Skeletal muscle satellite cell (primary cell): ENCODE measurements at regions not wholly inside any gene's neighbourhood (a gene's known extent, or its start where the extent isn't known, plus 50 kb on each side); places are given as distances from the start of the nearest gene placed in this dataset.
A peak's percentile ranks its signal among the peaks of the same experiment; 100 is the strongest.
"Not testable (repeated sequence)": the region's sequence is repeated elsewhere in the genome, so short reads cannot be mapped to it uniquely, and the experiment has no call there.

Experiments
- H3K27me3 ChIP-seq: 2 replicates; pipeline ENCODE4 v1.7.0; 2013; ENCODE audit warnings: low read length; ENCODE audit not compliant: control insufficient read depth, insufficient read depth
- H3K36me3 ChIP-seq: 2 replicates; pipeline ENCODE4 v1.7.0; 2013; ENCODE audit warnings: mild to moderate bottlenecking, control low read depth, low read length; ENCODE audit not compliant: insufficient read depth
- H3K4me1 ChIP-seq: 2 replicates; pipeline ENCODE4 v1.7.0; 2013; ENCODE audit warnings: low read length; ENCODE audit not compliant: control insufficient read depth, insufficient read depth
- H3K4me2 ChIP-seq: 2 replicates; pipeline ENCODE4 v1.7.0; 2013; ENCODE audit warnings: mild to moderate bottlenecking, low read length
- H3K4me3 ChIP-seq: 2 replicates; pipeline ENCODE4 v1.7.0; 2013; ENCODE audit warnings: low read length
- H3K9ac ChIP-seq: 2 replicates; pipeline ENCODE4 v1.7.0; 2013; ENCODE audit warnings: mild to moderate bottlenecking, low read depth, low read length, moderate library complexity
- H3K9me3 ChIP-seq: replicated peaks from 2 replicates; pipeline ENCODE4 v1.7.0; 2013; ENCODE audit warnings: mild to moderate bottlenecking, control low read depth, low read length

DNA sequence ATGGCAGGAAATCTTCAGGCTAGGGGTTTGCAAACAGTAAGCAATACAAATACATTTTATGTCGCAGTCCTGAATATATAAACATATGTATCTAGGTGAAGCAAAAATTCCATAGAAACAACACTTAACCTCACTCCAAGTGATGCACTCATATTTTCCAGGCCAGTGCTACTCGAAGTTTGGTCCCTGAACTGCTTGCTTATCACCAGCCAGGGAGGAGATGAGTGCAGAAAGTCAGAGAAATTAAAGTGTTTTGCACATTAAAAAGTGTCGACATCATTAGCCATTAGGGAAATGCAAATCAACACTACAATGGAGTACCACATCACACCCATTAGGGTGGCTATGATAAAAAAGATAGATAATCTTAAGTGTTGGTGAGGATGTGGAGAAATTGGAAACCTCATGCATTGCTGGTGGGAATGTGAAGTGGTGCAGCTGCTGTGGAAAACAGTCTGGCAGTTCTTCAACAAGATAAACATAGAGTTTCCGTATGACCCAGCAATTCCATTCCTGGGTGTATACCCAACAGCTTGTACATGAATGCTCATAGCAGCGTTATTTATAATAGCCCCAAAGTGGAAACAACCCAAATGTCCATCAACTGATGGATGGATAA is 70.5 kb upstream of the CSF1 start:
- Histone ChIP-seq H3K9ac (no peak overlapping the region), H3K4me1 (peaks cover 18% of the 10 kb centered on the region), H3K36me3 (no peaks in the 10 kb centered on the region), H3K4me2 (no peak overlapping the region), H3K4me3 (no peak overlapping the region), H3K9me3 (no peaks in the 10 kb centered on the region), H3K27me3 (no peaks in the 10 kb centered on the region)

DNA sequence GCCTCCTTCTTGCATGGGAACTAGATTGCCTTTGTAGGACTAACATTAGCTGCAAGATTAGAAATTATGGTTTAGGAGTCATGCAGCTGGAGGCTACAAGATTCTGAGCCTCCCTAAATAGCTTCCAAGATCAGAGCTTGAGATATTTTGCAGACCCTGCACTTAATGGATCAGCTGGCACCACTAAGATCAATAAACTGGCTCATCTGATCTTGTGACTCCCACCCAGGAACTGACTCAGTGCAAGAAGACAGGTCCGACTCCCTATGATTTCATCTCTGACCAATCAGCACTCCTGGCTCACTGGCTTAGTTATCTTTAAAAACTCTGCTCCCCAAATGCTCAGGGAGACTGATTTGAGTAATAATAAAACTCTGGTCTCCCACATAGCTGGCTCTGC is 71.4 kb upstream of the CSF1 start:
- not testable (repeated sequence) for H3K4me3 ChIP-seq, H3K36me3 ChIP-seq, H3K9ac ChIP-seq, H3K9me3 ChIP-seq, H3K4me2 ChIP-seq, H3K27me3 ChIP-seq
- peaks cover 18% of the 10 kb centered on the region for H3K4me1 ChIP-seq

DNA sequence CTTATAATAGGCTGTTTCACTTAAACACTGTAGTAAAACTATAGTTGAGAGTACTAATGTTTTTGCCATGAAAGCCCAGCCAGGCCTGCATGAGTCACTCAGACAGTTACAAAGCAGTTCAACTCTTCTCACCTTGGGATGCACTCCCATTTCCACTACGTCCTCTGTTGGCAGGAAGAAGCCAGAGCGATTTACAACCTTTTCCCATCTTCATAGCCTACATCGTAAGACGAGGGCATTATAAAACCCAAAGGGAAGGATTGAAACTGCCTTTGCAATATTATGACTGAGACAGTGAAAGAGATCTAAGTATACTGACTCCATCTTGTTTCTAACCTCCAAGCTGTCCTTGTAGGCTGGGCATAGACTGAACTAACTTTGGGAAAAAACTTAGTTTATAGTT is 71.8 kb upstream of the CSF1 start:
- Histone ChIP-seq H3K4me1 (peaks cover 18% of the 10 kb centered on the region), H3K9me3 (no peaks in the 10 kb centered on the region), H3K4me2 (no peak overlapping the region), H3K4me3 (no peak overlapping the region), H3K36me3 (no peaks in the 10 kb centered on the region), H3K9ac (no peak overlapping the region), H3K27me3 (no peaks in the 10 kb centered on the region)

DNA sequence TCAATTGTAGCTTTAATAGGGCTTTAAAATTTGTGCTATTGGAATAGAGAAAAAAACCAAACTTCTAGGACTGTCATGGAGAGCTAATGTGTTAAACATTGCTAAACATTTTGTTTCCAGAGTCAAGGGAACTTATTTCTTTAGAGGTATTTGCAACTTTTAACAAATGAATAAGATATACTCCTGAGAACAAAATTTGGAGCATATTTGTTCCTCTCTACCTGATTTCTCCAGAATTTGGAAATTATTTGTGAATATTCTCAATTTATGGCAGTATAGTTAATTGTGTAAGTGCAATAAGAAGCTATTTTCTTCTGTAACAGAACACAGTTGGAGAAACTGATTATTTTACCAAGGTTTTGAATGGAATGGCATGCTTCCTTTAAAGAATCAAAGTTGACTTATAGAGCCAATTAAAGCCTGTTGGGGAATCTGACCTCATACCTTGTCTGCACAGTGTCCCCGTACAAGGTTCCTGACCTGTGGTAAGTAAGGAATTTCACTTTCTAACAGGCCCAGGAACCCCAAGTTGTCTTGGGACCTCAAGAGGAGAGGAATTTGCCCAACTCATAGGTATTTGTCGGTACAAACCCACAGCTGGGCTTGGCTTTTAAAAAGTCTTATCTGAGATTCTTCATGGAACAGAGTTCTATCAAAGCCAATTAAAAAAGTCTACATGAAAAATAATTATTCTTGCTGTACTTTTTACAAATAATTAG is 72.6 kb upstream of the CSF1 start:
- Histone ChIP-seq H3K4me2 (no peak overlapping the region), H3K9ac (no peak overlapping the region), H3K4me1 (peaks cover 18% of the 10 kb centered on the region), H3K9me3 (no peaks in the 10 kb centered on the region), H3K4me3 (no peak overlapping the region), H3K36me3 (no peaks in the 10 kb centered on the region), H3K27me3 (no peaks in the 10 kb centered on the region)

DNA sequence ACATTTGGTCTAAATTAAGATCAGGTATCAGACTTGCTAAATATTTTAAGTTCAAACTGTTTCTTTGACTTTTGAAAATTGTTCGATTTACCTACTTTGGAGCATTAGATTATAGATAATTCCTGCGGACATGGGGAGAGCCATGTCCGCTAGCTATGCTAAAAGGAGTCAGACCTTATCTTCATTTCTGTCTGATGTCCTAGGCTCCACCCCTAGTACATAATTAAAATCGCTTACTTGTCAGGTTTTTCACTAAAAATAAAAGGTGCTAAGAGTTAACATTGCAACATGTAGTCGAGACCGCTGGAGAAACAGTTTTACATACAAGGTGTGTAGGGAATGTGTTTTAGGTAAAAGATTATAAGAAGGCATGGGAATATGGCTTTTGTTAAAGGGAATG is 71.9 kb upstream of the EPS8L3 start:
- not testable (repeated sequence) for H3K9me3 ChIP-seq, H3K9ac ChIP-seq, H3K36me3 ChIP-seq, H3K4me2 ChIP-seq, H3K27me3 ChIP-seq, H3K4me3 ChIP-seq
- peaks cover 18% of the 10 kb centered on the region for H3K4me1 ChIP-seq

DNA sequence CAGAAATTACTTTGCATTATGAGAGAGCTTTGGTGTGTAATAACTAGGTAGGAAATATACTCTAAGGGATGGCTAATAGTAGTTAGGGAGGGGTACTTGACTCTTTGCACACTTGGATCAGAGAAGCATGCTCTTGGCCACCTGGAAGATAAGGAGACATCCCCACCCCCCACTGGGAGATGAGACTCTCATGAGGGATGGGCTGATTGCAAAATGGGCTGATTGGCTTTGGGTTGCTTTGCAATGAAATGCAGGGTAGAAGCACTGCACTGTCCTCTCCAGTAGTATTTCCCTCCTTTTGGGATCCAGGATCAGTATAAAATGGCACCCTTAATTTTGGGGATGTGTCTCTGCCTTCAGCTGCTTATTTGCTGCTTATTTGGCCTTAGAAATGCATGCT is 71.2 kb upstream of the EPS8L3 start:
- H3K4me1 ChIP-seq, result peaks cover 18% of the 10 kb centered on the region

DNA sequence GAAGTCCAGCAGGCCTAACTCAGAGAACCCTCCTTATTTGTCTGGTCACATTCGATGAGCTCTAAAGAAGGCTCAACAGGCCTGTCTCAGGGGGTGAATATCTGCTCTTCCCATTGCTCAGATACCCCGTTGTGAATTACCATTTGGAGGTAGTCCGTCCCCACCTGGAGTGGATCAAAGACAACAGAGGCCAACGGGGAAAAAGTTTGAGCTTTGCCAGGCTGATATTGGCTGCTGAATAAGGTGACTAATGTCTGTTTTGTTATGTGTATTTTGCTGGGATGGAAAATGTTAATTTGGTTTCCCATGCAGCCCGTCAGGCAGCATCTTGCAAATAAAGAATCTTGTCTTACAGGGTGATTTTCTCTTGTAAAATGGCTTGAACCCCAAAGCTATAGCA is 69.2 kb upstream of the EPS8L3 start:
- Histone ChIP-seq H3K9ac (no peak overlapping the region), H3K4me3 (no peak overlapping the region), H3K36me3 (no peaks in the 10 kb centered on the region), H3K27me3 (no peaks in the 10 kb centered on the region), H3K4me1 (peaks cover 18% of the 10 kb centered on the region), H3K9me3 (no peaks in the 10 kb centered on the region), H3K4me2 (no peak overlapping the region)

More for the DNA sequence above, 71.2 kb upstream of the EPS8L3 start:
- Histone ChIP-seq H3K27me3 (no peaks in the 10 kb centered on the region), H3K9ac (no peak overlapping the region), H3K4me3 (no peak overlapping the region), H3K4me2 (no peak overlapping the region), H3K9me3 (no peaks in the 10 kb centered on the region), H3K36me3 (no peaks in the 10 kb centered on the region)

DNA sequence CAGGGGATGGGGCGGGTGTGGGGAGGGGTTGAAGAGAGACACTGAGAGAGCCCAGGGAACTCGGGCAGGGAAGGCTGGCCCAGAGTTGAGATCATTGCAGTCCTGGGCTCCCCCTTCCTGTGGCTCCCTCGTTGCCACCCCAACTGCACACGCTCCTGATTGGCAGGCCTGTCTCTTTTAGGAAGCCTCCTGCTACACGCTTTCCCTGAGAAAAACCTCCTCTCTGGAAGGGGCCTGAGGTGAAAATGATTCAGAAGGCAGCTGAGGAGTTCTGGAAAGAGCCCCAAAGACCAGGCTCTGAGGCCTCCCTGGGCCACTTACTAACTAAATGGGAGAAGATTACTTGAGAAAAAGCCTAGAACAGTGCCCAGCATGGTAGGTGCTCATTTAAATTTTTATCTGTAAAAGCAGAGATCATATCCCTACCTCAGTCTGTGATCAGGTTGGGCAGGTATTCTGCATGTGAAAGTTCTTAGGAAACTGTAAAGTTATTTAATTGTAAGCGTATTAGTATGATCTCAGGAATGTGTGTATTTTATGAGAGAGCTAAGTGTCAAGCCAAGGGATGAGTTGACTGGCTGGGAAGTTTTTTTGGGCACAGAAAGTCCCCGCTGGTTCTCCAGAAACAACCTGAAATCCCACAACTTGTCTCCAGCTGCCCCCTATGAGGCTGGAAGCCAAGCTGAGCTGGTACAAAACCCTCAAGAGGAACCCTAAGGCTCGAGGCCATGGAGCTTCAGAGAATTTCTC is 65.2 kb upstream of the EPS8L3 start:
- Histone ChIP-seq H3K9me3 (no peaks in the 10 kb centered on the region), H3K27me3 (no peaks in the 10 kb centered on the region), H3K9ac (peak overlapping the region; percentile 38), H3K4me3 (no peak overlapping the region), H3K4me1 (peaks cover 51% of the 10 kb centered on the region), H3K36me3 (no peaks in the 10 kb centered on the region), H3K4me2 (peak overlapping the region; percentile 20)

DNA sequence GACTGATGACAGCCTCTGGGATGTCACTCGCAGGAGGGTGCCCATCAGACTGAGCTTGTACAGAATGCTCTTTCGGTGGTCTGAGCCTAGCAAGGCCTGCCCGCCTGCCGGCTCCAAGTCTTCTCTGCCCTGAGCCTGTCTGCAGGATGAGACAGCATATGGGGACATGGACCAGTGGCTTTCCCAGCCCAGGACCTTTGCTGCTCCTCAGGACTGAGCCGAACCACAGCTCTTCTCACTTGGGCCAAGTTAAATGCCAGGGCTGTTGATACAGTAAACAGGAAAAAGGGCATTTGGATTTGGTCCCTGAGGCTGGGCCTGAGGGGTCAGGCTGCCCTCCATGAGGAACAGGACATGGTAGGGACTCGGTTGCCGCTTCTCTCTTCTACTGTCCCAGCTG is 64.3 kb upstream of the EPS8L3 start:
- no peaks in the 10 kb centered on the region for H3K27me3 ChIP-seq

DNA sequence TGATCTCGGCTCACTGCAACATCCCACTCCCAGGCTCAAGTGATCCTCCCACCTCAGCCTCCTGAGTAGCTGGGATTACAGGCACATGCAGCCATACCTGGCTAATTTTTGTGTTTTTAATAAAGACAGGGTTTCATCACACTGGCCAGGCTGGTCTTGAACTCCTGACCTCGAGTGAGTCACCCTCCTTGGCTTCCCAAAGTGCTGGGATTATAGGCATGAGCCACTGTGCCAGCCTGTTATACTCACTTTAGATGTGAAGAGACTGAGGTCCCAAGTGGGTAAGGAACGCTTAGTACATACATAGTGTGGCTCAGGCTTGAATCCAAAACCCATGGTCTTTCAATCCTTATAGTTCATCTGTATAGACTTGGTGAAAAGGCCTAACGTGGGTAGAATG is 63.7 kb upstream of the EPS8L3 start:
- Histone ChIP-seq H3K9me3 (no peaks in the 10 kb centered on the region), H3K9ac (no peak overlapping the region), H3K4me1 (peaks cover 66% of the 10 kb centered on the region), H3K36me3 (no peaks in the 10 kb centered on the region), H3K4me2 (peak overlapping the region; percentile 24), H3K4me3 (no peak overlapping the region), H3K27me3 (no peaks in the 10 kb centered on the region)

More for the DNA sequence above, 64.3 kb upstream of the EPS8L3 start:
- H3K9me3 ChIP-seq, result no peaks in the 10 kb centered on the region
- H3K4me3 ChIP-seq, result no peak overlapping the region
- H3K36me3 ChIP-seq, result no peaks in the 10 kb centered on the region
- no peak overlapping the region for H3K9ac ChIP-seq
- peaks cover 61% of the 10 kb centered on the region for H3K4me1 ChIP-seq
- H3K4me2 ChIP-seq, result peak overlapping the region; percentile 24

DNA sequence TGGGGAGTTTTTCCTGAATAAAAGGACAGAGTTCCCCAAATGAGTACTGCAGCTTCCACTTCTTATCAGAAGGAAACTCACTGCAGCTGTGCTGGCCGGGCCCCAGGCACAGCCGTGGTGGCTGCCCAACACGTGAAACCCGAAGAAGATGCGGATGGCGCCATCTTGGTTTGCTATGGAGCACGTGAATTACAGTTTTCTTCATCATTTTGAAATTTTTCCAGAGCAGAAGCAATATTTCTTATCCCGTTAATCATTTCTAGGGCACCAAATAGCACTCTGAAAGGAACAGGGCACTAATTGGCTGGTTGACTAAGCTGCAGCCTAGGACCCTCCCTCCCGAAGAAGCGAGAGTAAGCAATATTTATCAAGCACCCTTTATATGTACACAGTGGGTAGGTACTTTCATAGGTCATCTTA is 63.2 kb upstream of the EPS8L3 start:
- Histone ChIP-seq H3K27me3 (no peaks in the 10 kb centered on the region), H3K4me1 (peaks cover 71% of the 10 kb centered on the region), H3K4me2 (no peak overlapping the region), H3K9ac (no peak overlapping the region), H3K9me3 (no peaks in the 10 kb centered on the region), H3K36me3 (no peaks in the 10 kb centered on the region), H3K4me3 (no peak overlapping the region)
